Endothelial cell of umbilical vein (primary cell): ENCODE measurements at regions not wholly inside any gene's neighbourhood (a gene's known extent, or its start where the extent isn't known, plus 50 kb on each side); places are given as distances from the start of the nearest gene placed in this dataset.

ENCODE experiments used
- CTCF ChIP-seq, 2 donors: IDR thresholded peaks; 1 replicate in 1 of 2; 2 replicates in 1 of 2; pipeline ENCODE4 v1.5.1; 2011; ENCODE audit warnings: low read length in 2 of 2, mild to moderate bottlenecking in 2 of 2, moderate library complexity in 2 of 2, control low read depth in 1 of 2, inconsistent platforms in 1 of 2, low read depth in 1 of 2; ENCODE audit not compliant: insufficient read depth in 1 of 2; ENCODE audit errors: extremely low read depth in 1 of 2
- EZH2 ChIP-seq: IDR thresholded peaks from 2 replicates; pipeline ENCODE4 v1.6.1; 2012; ENCODE audit warnings: borderline replicate concordance, low read depth, mild to moderate bottlenecking, moderate library complexity, low read length, inconsistent platforms; ENCODE audit not compliant: severe bottlenecking
- POLR2AphosphoS5 ChIP-seq: IDR thresholded peaks from 2 replicates; pipeline ENCODE4 v1.6.1; 2012; ENCODE audit warnings: low read depth, mild to moderate bottlenecking, control low read depth, low read length, moderate library complexity; ENCODE audit not compliant: insufficient read depth

- TF ChIP-seq CTCF (IDR thresholded peaks at IDR 0.05; ENCODE audit: extremely low read depth in 1 of 2, insufficient read depth in 1 of 2, low read depth in 1 of 2, low read length in 2 of 2): no peak
- no peak for TF ChIP-seq POLR2AphosphoS5
- no peak for TF ChIP-seq EZH2
These were observed 305.7 kb upstream of the SETBP1 start for GRCh38 chr18:44374966-44375365.
